Esophagus muscularis mucosa (tissue), 4 donors: ENCODE measurements at regions not wholly inside any gene's neighbourhood (a gene's known extent, or its start where the extent isn't known, plus 50 kb on each side); places are given as distances from the start of the nearest gene placed in this dataset.

Experiments used
- DNase-seq: peaks from one replicate; pipeline ENCODE4 v3.0.0-alpha.2; 2017; ENCODE audit errors: extremely low spot score
- H3K27ac ChIP-seq, 4 donors: fragments of 200-600 bp; sonication (generic); replicated peaks in 1 of 4; 1 replicate in 3 of 4; 2 replicates in 1 of 4; pipeline ENCODE4 v1.5.1; 2016 to 2019; ENCODE audit warnings: mild to moderate bottlenecking in 1 of 4
- H3K27me3 ChIP-seq, 4 donors: fragments of 200-600 bp; sonication (generic); one replicate each; pipeline versions ENCODE4 v1.5.1 to v1.6.0; 2016 to 2019
- H3K36me3 ChIP-seq, 4 donors: fragments of 200-600 bp; sonication (generic); one replicate each; pipeline ENCODE4 v1.5.1; 2016 to 2019
- H3K4me1 ChIP-seq, 4 donors: fragments of 200-600 bp; sonication (generic); one replicate each; pipeline ENCODE4 v1.5.1; 2016 to 2019
- H3K4me3 ChIP-seq, 4 donors: fragments of 200-600 bp; sonication (generic); 1 replicate in 2 of 4; 2 replicates in 2 of 4; pipeline ENCODE4 v1.5.1; 2016 to 2019; ENCODE audit warnings: mild to moderate bottlenecking in 4 of 4, moderate library complexity in 1 of 4
- H3K9me3 ChIP-seq, 4 donors: fragments of 200-600 bp; sonication (generic); 1 replicate in 3 of 4; 2 replicates in 1 of 4; pipeline ENCODE4 v1.5.1; 2016 to 2019
- CTCF ChIP-seq, 3 experiments: fragments of 200-600 bp in 2 of 3; fragments of 450-650 bp in 1 of 3; sonication (generic) in 2 of 3; IDR thresholded peaks; one replicate each; pipeline ENCODE4 v1.5.1; 2017 to 2019; ENCODE audit warnings: antibody characterized with exemption in 3 of 3, mild to moderate bottlenecking in 2 of 3, moderate library complexity in 1 of 3
- EP300 ChIP-seq: sonication (generic); formaldehyde crosslinking; IDR thresholded peaks from one replicate; pipeline ENCODE4 v1.6.1; 2017; ENCODE audit warnings: antibody characterized with exemption
- POLR2A ChIP-seq: fragments of 450-650 bp; IDR thresholded peaks from one replicate; pipeline ENCODE4 v1.6.1; 2017; ENCODE audit warnings: antibody characterized with exemption, moderate library complexity, mild to moderate bottlenecking, low read depth
- POLR2AphosphoS5 ChIP-seq, 2 donors: sonication (generic); formaldehyde crosslinking; IDR thresholded peaks; one replicate each; pipeline ENCODE4 v1.6.1; 2017; ENCODE audit warnings: antibody characterized with exemption in 2 of 2
- WGBS: methylation state at CpG from one replicate; pipeline ENCODE4 v1.1.5; 2018; 5-methylcytosine and 5-hydroxymethylcytosine counted together
- intact Hi-C: fragments of 100-400 bp; cut with DNase I; formaldehyde crosslinking; loops from one replicate; pipeline ENCODE4 v1.15.1; 2023

DNA sequence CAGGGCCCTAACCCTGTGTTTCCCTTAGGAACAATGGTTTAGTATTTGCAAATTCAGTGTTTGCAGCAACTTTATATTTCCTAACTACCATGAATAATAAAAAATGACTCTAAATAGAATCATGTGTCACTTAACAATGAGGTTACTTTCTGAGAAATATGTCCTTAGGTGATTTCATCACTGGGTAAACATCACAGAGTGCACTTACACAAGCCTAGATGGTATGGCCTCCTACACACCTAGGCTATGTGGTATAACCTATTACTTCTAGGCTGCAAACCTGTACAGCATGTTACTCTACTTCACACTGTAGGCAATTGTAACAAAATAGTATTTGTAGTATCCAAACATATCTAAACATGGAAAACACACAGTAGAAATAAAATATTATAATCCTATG, 1174.6 kb upstream of the LRRTM3 start:
- Histone ChIP-seq H3K27ac (no peak overlapping the region), H3K27me3 (no peaks in the 10 kb centered on the region), H3K4me3 (no peak overlapping the region), H3K9me3 (no peaks in the 10 kb centered on the region), H3K4me1 (no peaks in the 10 kb centered on the region), H3K36me3 (no peaks in the 10 kb centered on the region)
- intact Hi-C loops, result no loop called here
- no peak for DNase-seq
- TF ChIP-seq CTCF (IDR thresholded peaks at IDR 0.05) (no peak), EP300 (no peak), POLR2AphosphoS5 (IDR thresholded peaks at IDR 0.05) (no peak), POLR2A (no peak)

DNA sequence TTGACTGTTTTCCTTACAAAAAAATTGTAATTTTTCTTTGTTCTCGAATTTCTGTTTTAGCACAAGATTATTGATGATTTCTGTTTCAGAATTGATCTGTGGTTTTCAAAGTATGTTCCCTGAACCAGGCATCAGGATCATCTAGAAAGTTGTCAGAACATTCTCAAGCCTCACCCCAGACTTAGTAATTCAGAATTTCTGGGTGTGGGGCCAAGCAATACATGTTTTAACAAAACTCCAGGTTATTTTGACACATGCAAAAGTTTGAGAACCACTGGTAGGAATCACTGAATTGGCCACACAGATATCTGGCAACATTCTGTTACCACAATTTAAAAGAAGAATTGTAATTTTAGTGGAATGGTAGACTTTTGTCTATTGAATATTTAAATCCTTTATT, 1173.9 kb upstream of the LRRTM3 start:
- intact Hi-C loops, result no loop called here
- 78% methylated on average over 1 of the region's 1 CpG for WGBS
- TF ChIP-seq EP300, result no peak
- no peak for TF ChIP-seq POLR2AphosphoS5 (IDR thresholded peaks at IDR 0.05)
- no peak for TF ChIP-seq CTCF (IDR thresholded peaks at IDR 0.05)
- no peak for TF ChIP-seq POLR2A
- Histone ChIP-seq H3K27ac (no peak overlapping the region), H3K4me1 (no peaks in the 10 kb centered on the region), H3K9me3 (no peaks in the 10 kb centered on the region), H3K27me3 (no peaks in the 10 kb centered on the region), H3K4me3 (no peak overlapping the region), H3K36me3 (no peaks in the 10 kb centered on the region)
- no peak for DNase-seq

GRCh38 chr10:65753532-65753931, 1172.3 kb upstream of the LRRTM3 start:
- no peak for DNase-seq
- WGBS, result 52% methylated on average over 1 of the region's 1 CpG
- TF ChIP-seq POLR2AphosphoS5 (IDR thresholded peaks at IDR 0.05) (no peak), EP300 (no peak), CTCF (IDR thresholded peaks at IDR 0.05) (no peak), POLR2A (no peak)
- intact Hi-C loops, result no loop called here
- Histone ChIP-seq H3K36me3 (no peaks in the 10 kb centered on the region), H3K4me1 (no peaks in the 10 kb centered on the region), H3K27me3 (no peaks in the 10 kb centered on the region), H3K4me3 (no peak overlapping the region), H3K27ac (no peak overlapping the region), H3K9me3 (no peaks in the 10 kb centered on the region)

DNA sequence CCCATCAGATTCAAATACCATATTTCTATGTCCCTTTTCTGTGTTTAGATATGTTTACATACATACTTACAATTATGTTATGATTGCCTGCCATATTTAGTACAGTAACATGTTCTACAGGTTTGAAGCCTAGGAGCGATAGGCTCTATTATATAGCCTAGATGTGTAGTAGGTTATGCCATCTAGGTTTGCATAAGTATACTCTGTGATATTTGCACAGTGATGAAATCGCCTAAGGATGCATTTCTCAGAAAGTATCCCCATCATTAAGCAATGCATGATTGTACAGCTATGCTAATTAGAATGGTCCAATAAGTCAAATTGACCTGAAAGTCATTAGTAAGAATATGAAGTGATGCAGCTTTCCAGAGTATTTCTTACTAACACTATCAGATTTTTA, 1171.7 kb upstream of the LRRTM3 start:
- DNase-seq, result no peak
- Histone ChIP-seq H3K27me3 (no peaks in the 10 kb centered on the region), H3K9me3 (no peaks in the 10 kb centered on the region), H3K36me3 (no peaks in the 10 kb centered on the region), H3K27ac (no peak overlapping the region), H3K4me1 (no peaks in the 10 kb centered on the region), H3K4me3 (no peak overlapping the region)
- WGBS, result 75% methylated on average over 2 of the region's 2 CpGs
- intact Hi-C loops, result no loop called here
- TF ChIP-seq CTCF (IDR thresholded peaks at IDR 0.05), result no peak
- TF ChIP-seq EP300, result no peak
- no peak for TF ChIP-seq POLR2A
- no peak for TF ChIP-seq POLR2AphosphoS5 (IDR thresholded peaks at IDR 0.05)

DNA sequence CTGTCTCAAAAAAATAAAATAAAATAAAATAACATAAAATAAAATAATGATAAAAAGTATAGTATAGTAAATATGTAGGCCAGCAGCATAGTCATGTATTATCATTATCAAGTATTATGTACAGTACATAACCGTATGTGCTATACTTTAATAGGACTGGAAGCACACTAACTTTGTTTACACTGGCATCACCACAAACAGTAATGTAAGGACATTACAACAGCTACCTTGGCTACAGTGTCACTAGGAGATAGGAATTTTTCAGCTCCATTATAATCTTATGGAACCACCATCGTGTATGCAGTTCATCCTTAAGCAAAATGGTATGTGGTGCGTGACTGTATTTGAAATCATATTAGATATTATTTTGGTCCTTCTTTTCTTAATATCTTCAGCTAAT, 1163.5 kb upstream of the LRRTM3 start:
- Histone ChIP-seq H3K4me3 (no peak overlapping the region), H3K36me3 (no peaks in the 10 kb centered on the region), H3K27me3 (no peaks in the 10 kb centered on the region), H3K9me3 (no peaks in the 10 kb centered on the region), H3K27ac (no peak overlapping the region), H3K4me1 (no peaks in the 10 kb centered on the region)
- 92% methylated on average over 3 of the region's 3 CpGs for whole genome bisulfite sequencing
- no peak for TF ChIP-seq POLR2A
- TF ChIP-seq POLR2AphosphoS5 (IDR thresholded peaks at IDR 0.05), result no peak
- no peak for TF ChIP-seq CTCF (IDR thresholded peaks at IDR 0.05)
- TF ChIP-seq EP300, result no peak
- no peak for DNase-seq
- intact Hi-C loops, result no loop called here
